Femur (tissue), 1 donor: ENCODE measurements at regions not wholly inside any gene's neighbourhood (a gene's known extent, or its start where the extent isn't known, plus 50 kb on each side); places are given as distances from the start of the nearest gene placed in this dataset.

ENCODE experiments used
- DNase-seq: peaks from one replicate; pipeline ENCODE4 v3.0.0-alpha.2; 2017

DNA sequence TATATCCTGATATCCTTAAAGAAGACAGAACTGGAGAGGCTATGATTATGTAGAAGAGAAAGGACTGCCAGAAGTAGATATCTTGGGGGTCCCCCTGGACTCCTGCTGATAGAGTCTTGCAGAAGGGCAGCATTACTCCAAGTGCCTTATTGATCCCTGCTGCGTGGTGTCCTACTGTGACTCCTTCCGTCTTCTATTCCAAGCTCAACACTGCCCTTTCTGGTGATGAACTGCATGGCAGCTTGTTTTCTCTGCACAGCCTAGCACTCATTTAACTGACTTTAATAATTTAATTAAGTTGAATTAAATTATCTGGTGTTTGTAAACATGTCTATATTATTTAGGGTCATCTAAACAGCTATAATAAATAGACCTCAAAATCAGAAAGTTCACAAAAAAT is 194.1 kb upstream of the DSEL start:
- no peak for DNase-seq

DNA sequence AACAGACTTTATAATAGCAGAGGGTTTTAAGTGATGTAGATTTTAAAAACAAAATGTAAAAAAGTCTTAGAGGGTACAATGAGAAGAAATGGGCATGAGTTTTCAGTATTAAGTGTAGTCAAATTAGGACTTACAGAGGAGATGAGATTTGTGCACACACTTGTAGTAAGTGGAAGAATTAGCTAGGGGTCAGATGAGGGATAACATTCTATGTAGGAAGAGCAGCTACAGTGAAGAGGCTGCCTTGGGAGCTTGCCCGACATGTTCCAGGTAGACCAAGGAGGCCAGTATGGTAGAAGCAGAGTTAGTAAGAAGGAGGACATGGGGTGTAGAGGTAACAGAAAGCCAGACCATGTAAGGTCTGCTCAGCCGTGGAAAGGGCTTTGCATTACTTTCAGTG is 189.2 kb upstream of the DSEL start:
- DNase-seq: no peak

DNA sequence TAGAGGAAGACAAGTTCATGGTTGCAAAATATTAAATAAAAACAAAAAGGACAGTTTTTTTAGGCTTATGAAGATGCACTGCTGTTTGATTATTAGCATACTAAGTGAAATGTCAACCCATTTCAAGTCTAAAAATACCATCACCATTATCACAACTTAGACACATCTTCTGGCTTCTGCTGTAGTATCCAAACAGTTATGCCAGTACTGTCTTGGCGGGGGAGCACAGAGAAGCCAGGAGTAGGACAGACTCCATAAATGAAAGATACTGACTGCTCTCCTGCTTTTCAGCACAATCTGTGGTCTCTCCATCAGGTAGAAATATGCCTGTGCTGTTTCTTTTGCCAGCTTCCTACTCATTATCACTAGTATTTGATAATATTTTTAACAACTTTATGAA is 179.2 kb upstream of the DSEL start:
- DNase-seq: no peak

DNA sequence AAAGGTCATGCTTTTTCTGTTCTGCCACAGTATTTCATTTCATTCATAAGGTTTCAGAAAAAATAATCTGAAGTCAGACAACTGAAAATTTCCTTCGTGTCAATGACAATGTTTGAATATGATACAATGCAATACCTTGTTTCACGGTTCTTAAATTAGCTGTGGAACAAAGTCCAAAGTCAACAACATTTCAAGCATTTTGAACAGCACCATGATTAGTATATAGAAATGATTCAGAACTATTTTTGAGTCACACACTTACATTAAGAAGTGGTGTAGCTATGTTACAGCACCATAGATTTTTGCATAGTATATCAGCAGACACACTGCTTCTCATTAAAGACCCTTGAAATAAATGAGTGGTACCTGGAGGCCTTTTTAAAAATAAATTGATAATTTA is 178.3 kb upstream of the DSEL start:
- DNase-seq: no peak

DNA sequence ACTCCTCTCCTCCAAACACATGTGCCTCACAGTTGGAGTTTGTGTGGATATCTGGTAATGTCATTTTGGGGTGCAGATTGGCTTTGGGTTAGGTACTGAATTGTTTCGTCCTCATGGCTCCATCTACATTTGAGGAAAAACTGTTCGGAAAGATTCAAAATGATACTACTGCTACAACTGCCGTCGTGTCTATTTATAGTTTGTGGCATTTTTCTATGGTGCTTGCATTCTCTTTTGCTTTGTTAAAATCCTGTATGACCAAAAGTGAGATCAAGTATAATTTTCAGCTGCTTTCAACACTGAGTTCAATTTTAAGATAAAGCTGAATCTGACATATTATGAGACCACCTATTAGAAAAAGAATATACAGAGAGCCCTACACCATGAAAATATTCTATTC is 176.3 kb upstream of the DSEL start:
- DNase-seq: no peak

DNA sequence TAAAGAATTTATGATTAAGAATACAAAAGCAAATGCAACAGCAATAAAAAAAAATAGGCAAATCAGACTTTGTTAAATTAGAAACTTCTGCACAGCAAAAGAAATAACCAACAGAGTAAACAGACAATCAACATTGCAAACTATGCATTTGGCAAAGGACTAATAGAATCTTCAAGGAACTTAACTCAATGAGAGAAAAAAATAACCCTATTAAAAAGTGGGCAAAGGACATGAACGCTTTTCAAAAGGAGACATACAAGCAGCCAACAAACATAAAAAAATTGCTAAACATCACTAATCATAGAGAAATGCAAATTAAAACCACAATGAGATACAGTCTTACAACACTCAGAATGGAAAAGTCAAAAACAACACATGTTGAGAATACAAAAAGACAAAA is 166.0 kb upstream of the DSEL start:
- DNase-seq: no peak

DNA sequence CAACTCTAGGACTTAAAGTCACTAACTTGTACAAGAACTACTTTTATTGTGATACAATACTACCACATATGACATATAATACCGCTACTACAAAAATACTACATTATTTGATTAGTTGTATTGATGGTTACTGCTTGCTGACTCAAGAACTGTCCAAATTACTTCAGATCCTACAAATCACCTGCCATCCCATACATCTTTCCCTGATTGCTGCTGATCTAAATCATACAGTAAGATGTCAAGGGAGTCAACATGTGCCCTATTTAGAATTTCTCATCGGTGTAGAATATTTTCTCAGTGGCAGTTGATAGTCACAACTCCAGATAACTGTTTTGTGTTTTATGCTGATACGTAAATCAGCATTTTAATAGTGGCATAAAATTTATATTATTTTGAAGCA is 161.0 kb upstream of the DSEL start:
- DNase-seq: no peak

DNA sequence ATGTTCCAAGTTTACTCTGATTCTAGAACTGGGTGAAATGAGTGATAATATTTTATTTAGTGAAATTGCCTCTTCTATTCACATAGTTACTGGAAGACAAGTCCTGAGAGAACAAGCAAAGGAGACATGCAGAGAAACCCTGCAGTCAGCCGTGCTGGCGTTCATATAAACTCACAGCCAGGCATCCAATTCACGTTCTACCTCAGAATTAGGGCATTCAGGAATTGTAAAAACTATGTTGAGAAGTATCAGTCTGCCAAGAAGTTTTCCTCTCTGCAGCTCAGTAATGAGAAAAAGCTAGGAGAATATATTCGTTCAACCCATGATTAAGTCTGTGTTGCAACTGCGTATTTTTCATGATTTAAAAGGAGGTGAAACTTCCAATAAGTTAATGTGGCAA is 156.2 kb upstream of the DSEL start:
- no peak for DNase-seq

DNA sequence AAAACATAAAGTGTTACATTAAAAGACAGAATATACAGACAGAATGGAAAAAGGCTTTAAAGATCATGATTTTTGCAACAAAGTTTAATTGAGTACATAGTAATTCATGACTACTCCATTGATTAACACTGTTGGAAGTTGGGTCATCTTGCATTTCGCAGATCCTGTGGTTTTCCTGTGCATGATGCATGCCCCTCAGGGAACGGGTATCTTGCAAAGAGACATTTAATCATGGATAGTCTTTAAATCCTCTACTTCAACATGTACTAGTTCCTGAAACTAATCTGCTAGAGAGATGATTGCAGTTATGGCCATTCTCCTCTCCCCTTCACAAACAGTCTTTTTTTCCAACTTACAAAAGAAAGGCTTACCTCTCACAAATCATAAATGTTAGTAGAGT is 155.6 kb upstream of the DSEL start:
- no peak for DNase-seq

DNA sequence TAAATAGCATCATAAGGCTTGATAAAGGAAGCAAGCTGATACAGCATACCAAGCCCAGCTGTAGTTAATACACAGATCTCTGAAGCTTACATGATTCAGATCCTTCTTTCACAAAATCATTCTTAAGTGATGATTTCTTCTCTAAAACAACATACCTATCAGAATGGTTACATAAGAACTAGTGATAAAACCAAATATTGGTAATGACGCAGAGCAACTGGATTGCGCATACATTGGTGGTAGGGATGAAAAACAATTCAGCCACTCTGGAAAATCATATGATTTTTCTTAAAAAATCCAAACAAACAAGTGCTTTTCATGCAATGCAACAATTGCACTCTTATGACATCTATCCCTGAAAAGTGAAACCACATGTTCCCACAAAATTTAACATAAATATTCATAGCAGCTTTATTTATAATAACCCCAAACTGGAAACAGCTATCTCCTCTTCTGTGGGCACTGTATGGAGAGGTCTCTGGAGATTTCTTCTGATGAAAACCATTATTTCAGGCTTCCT is 153.6 kb upstream of the DSEL start:
- no peak for DNase-seq

DNA sequence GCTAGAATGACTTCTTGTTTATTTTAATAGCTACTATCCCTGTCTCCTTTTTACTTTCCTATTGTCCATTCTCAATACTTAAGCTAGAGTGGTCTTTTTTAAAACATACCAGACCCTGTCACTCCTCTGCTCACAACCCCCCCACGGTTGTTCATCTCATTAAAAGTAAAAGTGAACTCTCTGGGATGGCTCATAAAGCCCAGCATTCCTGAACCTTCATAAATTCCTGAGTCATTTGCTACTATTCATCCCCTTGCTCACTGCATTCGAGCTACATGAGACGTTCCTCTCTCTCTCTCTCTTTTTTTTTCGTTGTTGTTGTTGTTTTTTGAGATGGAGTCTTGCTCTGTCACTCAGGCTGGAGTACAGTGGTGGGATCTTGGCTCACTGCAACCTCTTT is 148.7 kb upstream of the DSEL start:
- DNase-seq: no peak

DNA sequence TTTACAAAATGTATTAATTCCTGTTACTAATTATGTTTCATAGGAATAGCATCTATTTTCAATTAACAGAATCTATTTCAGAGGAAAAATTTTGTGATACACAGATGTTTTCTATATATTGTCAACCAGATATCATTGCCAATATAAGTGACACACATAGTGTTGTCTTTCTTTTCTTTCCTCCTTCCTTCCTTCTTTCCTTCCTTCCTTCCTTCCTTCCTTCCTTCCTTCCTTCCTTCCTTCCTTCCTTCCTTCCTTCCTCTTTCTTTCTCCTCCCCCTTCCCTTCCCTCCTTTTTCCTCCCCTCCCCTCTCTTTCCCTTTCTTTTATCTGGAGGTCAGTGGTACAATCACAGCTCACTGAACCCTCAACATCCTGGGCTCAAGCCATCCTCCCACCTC is 146.5 kb upstream of the DSEL start:
- DNase-seq: no peak

DNA sequence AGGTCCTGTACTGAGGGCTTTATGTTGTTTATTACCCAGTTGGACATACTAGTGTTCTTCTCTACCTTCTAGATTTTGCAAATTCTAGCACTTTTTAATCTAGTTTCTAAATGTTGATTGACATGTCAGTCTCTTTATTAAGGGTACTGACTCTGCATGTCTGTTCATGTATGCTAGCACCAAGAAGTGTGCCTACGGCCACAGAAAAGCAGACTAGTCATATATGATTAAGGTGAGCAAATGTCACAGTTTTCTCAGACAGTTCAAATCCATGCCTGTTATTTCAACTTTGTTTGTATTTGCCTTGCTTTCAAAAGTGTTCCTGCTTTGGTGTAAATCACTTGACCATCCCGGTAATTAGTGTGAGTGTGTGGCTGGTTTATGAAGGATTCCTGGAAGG is 145.0 kb upstream of the DSEL start:
- DNase-seq: no peak

DNA sequence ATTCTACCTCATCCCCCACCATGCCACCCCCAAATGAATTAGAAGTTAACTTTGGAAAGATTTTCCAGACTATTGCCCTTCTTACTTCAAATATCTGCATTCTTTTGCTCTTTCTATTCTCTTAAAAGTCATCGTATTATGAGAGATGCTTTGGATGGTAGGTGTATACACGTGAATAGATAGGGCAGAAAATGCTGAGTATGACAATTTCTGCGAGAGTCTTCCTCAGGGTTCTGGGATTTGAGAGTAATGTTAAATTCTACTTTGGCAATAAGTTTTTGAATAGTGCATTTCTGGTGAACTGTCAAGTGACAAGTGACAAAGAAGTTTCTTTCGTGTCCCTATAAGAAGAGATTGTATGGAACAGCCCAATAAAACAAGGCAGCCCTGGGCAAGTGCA is 137.6 kb upstream of the DSEL start:
- no peak for DNase-seq

DNA sequence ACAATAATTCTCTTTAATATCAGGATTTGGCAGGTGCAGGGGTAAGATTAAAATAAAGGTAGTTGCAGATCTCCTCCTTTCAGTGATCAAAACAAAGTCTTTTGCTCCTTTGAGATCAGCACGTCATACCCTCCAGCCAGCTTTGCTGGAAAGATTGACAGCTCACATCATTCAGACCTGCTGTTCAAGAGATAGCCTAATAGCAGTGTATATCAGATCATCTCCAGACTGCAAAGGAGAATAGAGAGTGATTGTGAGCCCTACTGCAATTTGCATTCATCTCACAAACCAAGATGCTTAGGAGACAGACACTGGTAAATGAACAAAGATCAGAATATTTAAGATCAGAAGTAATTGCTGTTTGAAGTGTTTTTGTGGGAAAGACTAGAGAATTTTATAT is 135.8 kb upstream of the DSEL start:
- DNase-seq: no peak

DNA sequence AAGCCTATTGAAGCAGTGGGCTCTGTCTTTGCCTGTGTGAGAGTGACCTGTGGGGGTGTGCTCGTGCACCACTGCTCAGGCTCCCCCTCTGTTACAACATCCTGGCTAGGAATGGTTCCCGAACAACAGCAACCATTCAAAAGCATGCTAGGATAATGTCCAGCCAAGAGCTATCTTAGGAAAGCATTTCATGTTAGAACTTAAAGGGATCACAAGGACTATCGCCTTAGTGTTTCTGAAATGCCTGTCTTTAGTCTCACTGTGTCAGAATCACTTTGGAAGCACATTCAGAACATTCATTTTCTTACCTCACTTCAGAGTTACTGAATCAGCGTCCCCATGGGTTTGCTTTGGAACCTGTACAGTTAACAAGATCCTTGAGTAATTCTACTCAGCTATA is 134.9 kb upstream of the DSEL start:
- DNase-seq: peak; percentile 28

DNA sequence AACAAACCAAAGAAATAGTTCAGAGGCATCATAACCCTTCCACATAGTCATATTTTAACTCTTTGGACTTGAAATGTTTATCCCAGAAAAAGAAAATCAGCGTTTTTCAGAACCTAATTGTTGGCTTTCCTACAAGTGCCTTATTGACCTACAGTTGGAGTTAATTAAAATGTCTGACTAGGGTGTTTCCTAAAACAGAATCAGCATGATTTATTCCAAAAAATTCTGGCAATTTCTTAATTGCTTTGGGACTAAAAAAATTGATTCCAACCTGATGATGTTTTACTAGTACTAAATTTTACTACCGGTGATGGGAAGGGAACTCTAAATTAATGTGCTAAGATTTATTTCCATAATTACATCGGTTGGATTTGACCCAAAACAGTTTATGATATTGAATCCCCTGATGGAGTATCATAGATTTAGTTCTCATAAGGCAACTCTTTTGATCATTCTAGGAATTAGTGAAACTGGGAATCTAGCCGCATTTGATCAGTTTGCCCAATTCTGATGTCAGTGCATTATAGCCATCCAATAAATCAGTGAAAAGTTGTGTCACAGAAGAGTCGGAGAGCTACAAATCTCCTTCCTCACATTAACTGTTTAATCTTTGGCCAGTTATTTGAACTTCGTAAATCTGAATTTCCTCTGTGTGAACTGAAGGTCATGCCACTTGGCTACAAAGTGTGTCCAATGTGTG is 134.3 kb upstream of the DSEL start:
- DNase-seq: no peak

DNA sequence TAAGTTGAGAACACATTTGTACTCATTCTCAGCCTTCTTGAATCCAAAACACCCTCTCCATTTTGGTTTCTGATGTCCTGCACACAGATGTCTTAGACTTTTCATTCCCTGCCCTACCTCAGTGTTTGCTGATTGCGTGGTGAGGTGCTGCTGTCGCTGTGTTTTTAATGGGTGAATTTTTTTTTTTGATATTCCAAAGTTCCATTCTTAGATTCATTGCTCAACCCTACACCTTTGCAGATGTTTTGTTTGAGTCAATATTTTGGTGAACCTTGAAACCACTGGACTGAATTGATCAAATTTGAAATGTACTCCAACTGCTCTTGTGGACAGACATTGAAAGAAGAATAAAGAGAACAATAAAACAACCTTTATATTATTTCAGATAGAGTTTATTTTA is 130.4 kb upstream of the DSEL start:
- no peak for DNase-seq

DNA sequence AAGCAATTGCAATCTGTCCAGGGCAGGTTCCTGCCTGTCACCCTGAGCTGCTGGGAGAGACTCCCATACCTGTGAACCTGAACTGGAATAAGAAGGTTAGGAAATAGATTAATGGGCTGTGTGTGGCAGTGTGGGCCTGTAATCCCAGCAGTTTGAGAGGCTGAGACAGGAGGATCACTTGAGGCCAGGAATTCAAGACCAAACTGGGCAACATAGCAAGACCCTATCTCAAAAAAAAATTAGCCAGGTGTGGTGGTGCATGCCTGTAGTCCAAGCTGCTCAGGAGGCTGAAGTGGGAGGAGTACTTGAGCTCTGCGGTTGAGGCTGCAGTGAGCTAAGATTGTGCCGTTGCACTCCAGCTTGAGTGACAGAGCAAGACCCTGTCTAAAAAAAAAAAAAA is 127.7 kb upstream of the DSEL start:
- DNase-seq: no peak

DNA sequence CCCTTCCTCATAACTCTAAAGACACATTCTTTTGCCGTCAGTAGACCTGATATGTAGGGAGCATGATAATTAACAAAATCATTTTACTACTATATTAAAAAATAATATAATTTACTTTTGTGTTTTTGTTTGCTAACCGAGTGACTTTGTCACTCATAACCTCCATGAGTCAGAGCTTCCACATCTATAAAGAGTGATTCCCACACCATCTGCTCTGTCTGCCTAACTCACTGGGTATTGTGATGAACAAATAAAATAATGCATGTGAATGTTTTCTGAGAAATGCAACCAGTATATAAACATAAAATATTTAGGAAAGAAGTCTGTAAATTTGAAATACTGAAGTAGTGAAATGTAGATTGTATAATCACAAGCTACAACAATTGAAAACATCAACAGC is 123.4 kb upstream of the DSEL start:
- no peak for DNase-seq

DNA sequence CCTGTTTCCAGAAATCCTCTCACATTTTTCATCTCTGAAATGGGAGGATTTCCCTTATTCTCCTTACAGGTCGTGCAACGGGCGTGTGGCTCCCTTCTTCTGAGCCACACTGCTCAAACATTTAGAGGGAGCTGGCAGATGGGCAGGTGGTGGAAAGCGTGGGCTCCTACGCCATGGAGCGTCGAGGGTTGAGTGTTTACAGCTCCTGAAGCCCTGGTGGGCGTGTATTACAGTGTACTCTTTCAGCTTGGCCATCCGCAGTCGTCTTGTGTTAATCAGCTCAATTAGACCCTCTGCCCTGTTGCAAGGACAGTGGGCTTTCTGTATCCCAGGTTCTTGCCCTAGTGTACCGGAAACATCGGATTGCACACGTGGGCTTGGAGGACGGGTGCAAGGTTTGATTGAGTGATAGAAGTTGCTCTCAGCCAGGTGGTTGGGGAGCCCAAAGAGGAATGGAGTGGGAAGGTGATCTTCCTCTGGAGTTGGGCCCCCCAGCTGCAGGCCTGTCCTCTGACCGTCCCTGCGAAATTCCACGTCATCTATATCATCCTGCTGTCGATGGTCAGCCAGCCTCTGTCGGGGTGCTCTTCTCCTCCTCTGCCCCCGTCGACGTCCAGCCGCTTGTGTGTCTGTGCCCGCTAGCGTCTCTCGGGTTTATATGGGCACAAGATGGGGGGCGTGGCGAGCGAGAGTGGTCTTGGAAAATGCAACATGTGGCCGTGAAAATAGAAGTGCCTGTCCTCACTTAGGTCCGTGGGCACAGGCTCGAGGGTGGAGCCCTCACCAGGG is 120.3 kb upstream of the DSEL start:
- no peak for DNase-seq

DNA sequence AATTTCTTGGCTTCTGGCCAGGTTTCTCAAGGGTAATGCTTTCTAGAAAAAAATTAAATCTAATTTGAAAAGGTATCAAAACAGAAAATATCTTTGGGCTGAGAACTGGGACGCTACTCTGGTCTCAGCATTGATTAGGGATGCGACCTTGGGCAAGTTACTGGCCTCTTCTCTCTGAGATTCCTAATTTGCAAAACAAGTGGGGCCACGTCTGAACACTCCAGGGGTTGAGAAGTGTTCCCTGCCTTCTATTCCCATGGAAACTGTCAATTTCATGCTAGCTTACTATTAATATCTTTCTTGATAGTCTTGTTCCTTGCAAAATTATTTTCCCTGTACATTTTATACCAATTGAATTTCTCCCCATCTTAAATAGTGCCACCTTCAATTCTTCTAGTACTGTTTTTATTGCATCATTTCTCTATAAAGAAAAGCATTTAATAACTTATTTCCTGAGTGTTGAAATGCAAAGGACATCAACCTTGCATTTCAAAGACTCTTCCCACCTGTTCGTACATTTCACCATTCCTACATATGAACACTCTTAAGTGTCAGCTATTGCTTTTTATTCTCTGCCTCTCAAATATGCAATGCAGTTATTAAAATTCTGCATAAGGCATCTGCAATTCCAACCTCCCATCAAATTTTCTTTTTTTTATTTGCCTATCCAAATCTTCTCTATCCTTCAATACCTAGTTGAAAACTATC is 118.3 kb upstream of the DSEL start:
- no peak for DNase-seq

DNA sequence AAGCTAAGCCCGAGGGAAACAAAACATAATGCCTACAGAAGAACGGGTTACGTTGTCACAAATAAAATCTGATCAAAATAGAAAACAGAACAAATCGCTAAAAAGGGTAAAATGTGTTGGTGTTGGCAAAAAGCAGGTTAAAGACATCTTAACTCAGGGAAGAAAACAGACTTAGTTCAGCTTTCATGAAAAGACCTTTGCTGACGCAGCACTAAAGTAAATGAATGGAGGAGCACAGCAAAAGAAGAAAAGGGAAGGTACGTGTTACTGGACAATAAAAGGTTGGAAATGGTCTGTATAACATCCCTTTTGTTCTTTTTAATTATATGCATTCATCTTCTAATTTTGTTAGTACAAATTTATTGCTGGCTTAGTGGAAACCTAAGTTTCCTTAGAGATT is 117.4 kb upstream of the DSEL start:
- no peak for DNase-seq

DNA sequence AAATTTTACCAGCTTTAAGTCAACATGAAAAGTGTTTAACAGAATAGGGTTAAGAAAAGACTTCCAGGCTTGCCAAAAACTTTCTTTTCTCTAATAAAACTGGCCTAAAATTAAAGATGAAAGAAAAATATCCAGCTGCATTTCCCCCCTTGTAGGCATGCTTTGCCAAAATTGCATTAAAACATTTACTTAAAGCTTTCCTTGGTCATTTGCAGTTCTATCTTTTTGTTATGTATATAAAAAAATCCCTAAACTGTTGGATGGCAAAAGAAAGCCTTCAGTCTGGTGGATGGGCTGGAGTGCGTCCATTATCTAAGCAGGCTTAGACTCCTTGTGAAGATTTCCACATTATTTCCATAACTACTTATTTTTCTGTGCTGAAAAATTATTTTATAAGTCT is 105.4 kb upstream of the DSEL start:
- DNase-seq: no peak
